ENCODE measurements at regions not wholly inside any gene's neighbourhood (a gene's known extent, or its start where the extent isn't known, plus 50 kb on each side); places are given as distances from the start of the nearest gene placed in this dataset.

- no peak for DNase-seq (ENCODE audit: low read depth)
- H3K4me3 ChIP-seq (ENCODE audit: low read length), result no peak overlapping the region
- TF ChIP-seq CTCF (IDR thresholded peaks at IDR 0.05; ENCODE audit: insufficient read depth, low read depth, low read length, missing control alignments), result no peak
Measured at GRCh38 chr15:31239409-31239808, 87.2 kb upstream of the KLF13 start.

GRCh38 chr15:31241888-31242522 is 84.6 kb upstream of the KLF13 start:
- no peak for TF ChIP-seq CTCF (IDR thresholded peaks at IDR 0.05; ENCODE audit: insufficient read depth, low read depth, low read length, missing control alignments)
- no peak for DNase-seq (ENCODE audit: low read depth)
- H3K4me3 ChIP-seq (ENCODE audit: low read length), result no peak overlapping the region

- H3K4me3 ChIP-seq (ENCODE audit: low read length), result no peak overlapping the region
- TF ChIP-seq CTCF (IDR thresholded peaks at IDR 0.05; ENCODE audit: insufficient read depth, low read depth, low read length, missing control alignments), result no peak
- no peak for DNase-seq (ENCODE audit: low read depth)
Measured at GRCh38 chr15:31243895-31244294, 82.7 kb upstream of the KLF13 start.

GRCh38 chr15:31245135-31245689 is 81.4 kb upstream of the KLF13 start:
- no peak for TF ChIP-seq CTCF (IDR thresholded peaks at IDR 0.05; ENCODE audit: insufficient read depth, low read depth, low read length, missing control alignments)
- DNase-seq (ENCODE audit: low read depth), result no peak

GRCh38 chr15:31245756-31246155 is 80.9 kb upstream of the KLF13 start:
- H3K4me3 ChIP-seq (ENCODE audit: low read length), result no peak overlapping the region
- DNase-seq (ENCODE audit: low read depth), result no peak
- TF ChIP-seq CTCF (IDR thresholded peaks at IDR 0.05; ENCODE audit: insufficient read depth, low read depth, low read length, missing control alignments), result no peak

More at GRCh38 chr15:31245135-31245689, 81.4 kb upstream of the KLF13 start:
- no peak overlapping the region for H3K4me3 ChIP-seq (ENCODE audit: low read length)

- TF ChIP-seq CTCF (IDR thresholded peaks at IDR 0.05; ENCODE audit: insufficient read depth, low read depth, low read length, missing control alignments), result no peak
- no peak for DNase-seq (ENCODE audit: low read depth)
- no peak overlapping the region for H3K4me3 ChIP-seq (ENCODE audit: low read length)
Measured at GRCh38 chr15:31247404-31247803, 79.2 kb upstream of the KLF13 start.

GRCh38 chr15:31248263-31248662 is 78.4 kb upstream of the KLF13 start:
- DNase-seq (ENCODE audit: low read depth), result no peak
- no peak for TF ChIP-seq CTCF (IDR thresholded peaks at IDR 0.05; ENCODE audit: insufficient read depth, low read depth, low read length, missing control alignments)
- H3K4me3 ChIP-seq (ENCODE audit: low read length), result no peak overlapping the region

Measured in epithelial cell of esophagus (primary cell).